RCC 7860 (cell line): ENCODE measurements at regions not wholly inside any gene's neighbourhood (a gene's known extent, or its start where the extent isn't known, plus 50 kb on each side); places are given as distances from the start of the nearest gene placed in this dataset.

ENCODE experiments used
- DNase-seq: peaks from one replicate; pipeline ENCODE4 v3.0.0-alpha.2; 2015; ENCODE audit warnings: low spot score
- FAIRE-seq: peaks from 2 replicates; lab custom pipeline; 2012; peaks lifted over from hg19 to GRCh38; lab: Jason Lieb, UNC

- FAIRE-seq (no peak), DNase-seq (no peak)
These were observed 270.4 kb downstream of the HLX start for GRCh38 chr1:221149555-221150075.

DNA sequence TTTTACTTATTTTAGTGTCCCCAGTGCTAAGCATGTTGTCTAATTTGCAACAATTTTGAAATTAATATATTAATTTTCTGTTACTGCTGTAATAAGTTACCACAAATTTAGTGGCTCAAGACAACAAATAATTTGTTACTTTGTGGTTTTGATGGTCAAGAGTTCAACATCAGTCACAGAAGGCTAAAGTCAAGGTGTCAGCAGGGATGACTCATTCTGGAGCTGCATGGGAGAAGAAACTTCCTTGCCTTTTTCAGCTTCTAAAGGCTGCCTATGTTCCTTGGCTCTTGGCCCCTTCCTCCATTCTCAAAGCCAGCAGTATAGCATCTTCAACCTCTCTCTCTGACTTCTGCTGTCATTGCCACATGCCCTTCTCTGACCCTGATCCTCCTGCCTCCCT is 271.8 kb downstream of the HLX start:
- FAIRE-seq (no peak), DNase-seq (no peak)

DNA sequence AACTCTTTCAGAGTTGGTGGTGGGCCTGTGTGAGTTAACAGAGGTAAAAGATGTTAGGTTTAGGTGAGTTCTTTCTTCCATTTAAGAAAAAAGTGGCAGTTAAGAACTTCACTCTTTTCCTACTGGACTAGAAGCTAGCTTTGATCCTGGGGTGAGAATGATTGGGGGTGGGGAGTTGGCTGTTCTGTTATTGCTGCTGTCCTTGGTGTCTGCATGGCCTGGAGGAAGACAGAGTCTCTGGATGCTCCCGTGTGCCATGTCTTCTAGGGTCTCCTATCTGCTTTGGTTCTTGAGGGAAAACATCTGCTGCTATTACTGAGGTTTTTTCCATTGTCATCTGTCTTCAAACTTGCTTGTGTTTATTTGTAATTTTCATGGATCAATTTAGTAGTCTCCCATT is 275.7 kb downstream of the HLX start:
- FAIRE-seq, result no peak
- DNase-seq, result no peak

- DNase-seq (no peak), FAIRE-seq (no peak)
These were observed 278.0 kb downstream of the HLX start for GRCh38 chr1:221157026-221157761.

DNA sequence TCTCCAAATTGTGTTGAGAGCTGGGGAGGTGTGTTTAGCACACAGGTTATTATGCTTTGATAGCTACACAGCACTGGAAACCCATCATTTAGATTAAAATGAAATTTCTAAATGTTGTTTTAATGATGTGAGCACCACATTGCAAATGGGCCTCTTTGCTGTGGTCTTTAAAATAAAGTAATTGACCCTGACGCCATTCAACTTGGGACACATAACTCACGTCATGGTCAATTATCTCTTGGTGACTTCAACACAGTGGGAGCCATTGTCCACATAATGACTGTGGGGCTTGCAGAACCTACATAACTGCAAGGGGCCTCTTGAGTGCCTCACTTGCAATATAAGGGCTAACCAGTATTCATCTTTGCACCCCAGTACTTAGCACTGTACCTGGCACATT is 280.4 kb downstream of the HLX start:
- no peak for FAIRE-seq
- no peak for DNase-seq

DNA sequence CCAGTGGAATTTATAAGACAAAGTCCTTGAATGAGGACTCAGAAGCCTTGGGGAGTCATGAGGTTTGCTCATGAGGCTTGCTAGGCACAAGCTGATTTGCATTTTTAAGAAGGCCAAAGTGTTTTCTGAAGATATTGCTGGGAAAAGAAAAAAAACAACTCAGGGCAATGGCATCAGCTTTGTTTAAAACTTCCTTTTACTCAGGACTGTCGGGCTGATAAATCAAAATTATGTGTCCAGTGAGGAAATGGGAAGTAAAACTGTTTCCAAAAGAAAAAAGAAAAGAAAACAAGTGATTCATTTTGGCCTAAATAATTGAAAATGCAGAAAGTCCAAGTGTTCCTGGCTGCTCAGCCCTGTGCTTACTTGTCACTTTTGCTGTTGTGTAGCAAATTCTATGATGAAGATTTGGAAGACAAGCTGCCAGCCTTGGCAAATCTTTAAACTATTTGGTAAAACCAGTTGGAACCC is 282.4 kb downstream of the HLX start:
- DNase-seq (no peak), FAIRE-seq (no peak)

- DNase-seq (no peak), FAIRE-seq (no peak)
These were observed 283.1 kb downstream of the HLX start for GRCh38 chr1:221162352-221162751.

DNA sequence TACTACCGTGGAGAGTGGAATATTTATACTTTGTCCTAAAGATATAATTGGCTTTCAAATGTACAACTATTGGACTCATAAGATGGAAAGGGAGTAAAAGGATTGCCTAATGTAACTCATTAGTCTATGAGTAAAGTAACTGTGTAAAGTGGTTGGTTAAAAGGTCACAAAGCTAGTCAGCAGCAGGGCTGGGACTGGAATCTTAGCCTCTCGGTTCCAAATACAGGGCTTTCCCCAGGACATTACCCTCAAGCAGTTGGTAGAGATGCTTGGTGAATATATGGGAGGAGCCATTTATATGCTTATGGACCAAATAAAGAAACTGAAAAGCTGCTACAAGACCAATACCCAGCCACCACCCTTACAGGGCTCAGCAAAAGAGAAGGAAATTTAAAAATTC is 283.7 kb downstream of the HLX start:
- no peak for FAIRE-seq

DNA sequence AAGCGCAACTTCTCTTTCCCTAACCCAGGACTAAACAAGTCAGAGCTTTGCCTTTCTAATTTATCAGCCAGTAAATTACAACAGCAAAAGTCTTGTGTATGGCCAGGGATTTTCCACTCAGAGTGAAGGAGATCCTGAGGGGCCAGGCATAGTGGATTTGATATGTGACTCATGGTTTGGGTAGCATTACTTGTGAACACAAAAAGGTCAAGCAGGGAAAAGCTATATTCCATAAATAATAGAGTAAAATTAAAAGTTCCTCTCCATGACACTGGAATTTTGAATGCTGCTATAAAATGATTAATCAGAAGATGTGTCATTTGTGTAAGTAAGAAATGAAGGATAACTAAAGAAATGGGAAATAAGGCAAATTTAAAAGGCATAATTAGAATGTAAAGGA is 284.8 kb downstream of the HLX start:
- DNase-seq (peak; percentile 38), FAIRE-seq (peak; percentile 92)

More for the DNA sequence above, 283.7 kb downstream of the HLX start:
- DNase-seq, result no peak

DNA sequence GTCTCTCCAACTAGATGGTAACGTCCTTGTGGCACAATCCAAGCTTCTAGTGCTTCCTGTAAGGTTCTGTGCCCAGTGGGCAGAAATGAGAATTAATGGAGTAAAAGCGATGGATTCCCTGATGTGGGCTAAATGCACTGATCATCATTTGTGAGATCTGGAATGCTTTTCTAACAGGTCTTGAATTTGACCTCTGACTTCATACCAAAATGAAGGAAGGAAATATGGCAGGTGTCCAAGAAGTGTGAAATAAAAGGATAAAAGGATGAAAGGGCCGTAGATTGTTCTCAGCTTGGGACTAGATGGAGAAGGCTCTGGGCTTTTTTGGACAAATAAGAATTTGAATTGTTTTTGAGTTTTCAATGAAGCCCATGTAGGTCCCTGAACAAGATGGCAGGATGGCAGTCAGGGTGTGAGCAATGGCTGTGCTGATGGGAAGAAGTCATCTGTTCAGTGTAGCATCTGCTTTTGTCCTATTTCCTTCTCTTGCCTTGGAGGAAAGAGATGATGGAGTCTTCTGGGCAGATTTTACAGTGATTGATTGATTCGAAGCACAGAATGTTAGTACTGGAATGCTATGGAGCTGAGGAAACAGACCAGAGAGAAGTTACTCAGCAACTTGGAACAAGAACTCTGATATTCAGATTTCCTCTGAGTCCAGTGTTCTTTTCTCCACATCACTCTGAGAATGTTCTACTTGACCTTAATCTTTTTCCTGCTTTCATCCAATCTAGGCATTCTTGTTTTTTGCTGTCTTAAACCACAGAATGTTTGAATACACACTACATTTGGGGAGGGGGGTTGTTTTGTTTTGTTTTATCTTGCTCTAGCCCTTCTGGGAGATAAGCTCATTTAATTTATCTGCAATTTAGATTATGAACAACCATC is 286.0 kb downstream of the HLX start:
- DNase-seq, result peak; percentile 25
- peak; percentile 71 for FAIRE-seq

GRCh38 chr1:221165839-221166500 is 286.7 kb downstream of the HLX start:
- FAIRE-seq (peak; percentile 98), DNase-seq (peak; percentile 85)

GRCh38 chr1:221166559-221167318 is 287.5 kb downstream of the HLX start:
- FAIRE-seq, result peak; percentile 53
- DNase-seq, result no peak

DNA sequence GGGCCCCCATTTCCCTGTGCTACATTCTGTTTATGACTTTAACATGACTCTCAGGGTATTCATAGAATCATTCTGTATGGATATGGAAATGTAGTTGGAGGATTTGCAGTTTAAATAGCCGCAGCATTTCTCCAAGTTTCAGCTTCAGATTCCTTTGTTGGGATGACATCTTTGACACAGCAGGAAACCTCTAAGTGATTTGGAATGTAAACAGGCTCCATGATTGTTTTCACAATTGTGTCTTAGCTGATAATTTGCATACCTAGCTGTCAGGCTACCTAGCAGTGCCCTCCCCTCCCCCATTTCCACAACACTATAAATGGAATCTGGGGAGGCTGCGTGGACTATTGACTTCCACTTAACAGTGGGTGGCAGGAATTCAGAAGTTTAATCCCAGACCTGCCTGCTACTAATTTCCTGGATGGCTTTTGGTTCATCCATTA is 290.2 kb downstream of the HLX start:
- DNase-seq (no peak), FAIRE-seq (no peak)

GRCh38 chr1:221170171-221170570 is 290.9 kb downstream of the HLX start:
- FAIRE-seq, result no peak
- DNase-seq, result no peak

GRCh38 chr1:221171768-221172167 is 292.5 kb downstream of the HLX start:
- no peak for DNase-seq
- FAIRE-seq, result no peak

DNA sequence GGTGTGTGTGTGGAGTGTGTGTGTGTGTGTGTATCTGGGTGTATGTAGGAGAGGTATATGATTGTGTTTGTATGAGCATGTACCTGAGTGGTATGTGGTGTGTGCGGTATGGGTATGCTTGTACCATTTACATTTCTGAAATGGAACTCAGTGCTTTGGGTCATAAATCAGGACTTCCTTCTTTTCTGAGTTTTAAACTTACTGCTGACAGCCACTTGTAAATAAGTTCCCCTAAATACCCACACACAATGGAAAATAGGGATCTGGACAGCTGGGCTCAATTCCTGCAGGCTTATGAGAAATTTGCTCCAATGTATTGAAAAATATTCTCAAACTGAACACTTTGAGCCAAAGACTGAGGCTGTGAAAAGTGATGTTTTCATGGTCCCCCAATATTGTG is 293.6 kb downstream of the HLX start:
- DNase-seq (no peak), FAIRE-seq (no peak)

- DNase-seq (no peak), FAIRE-seq (no peak)
These were observed 295.2 kb downstream of the HLX start for GRCh38 chr1:221174330-221174993.

- DNase-seq (no peak), FAIRE-seq (no peak)
These were observed 296.0 kb downstream of the HLX start for GRCh38 chr1:221175249-221175648.

- no peak for FAIRE-seq
- DNase-seq, result no peak
These were observed 301.6 kb downstream of the HLX start for GRCh38 chr1:221180704-221181368.
